Smooth muscle cell (in vitro differentiated cells): ENCODE measurements at regions not wholly inside any gene's neighbourhood (a gene's known extent, or its start where the extent isn't known, plus 50 kb on each side); places are given as distances from the start of the nearest gene placed in this dataset.

Source experiments
- DNase-seq: peaks from one replicate; lab custom pipeline; 2025; ENCODE audit not compliant: unreplicated experiment; lab: John Stamatoyannopoulos, UW
- H2AFZ ChIP-seq: fragments of 200-600 bp; sonication (generic); 2 replicates; pipeline ENCODE4 v1.6.0; 2016; ENCODE audit warnings: antibody characterized with exemption, low read depth, mild to moderate bottlenecking
- H3F3A ChIP-seq: fragments of 200-600 bp; sonication (generic); 2 replicates; pipeline ENCODE4 v1.6.0; 2017; ENCODE audit warnings: antibody characterized with exemption, low read depth
- H3K27ac ChIP-seq: fragments of 200-600 bp; sonication (generic); 2 replicates; pipeline ENCODE4 v1.5.1; 2016; ENCODE audit warnings: low read depth, mild to moderate bottlenecking
- H3K27me3 ChIP-seq: fragments of 200-600 bp; sonication (generic); 2 replicates; pipeline ENCODE4 v1.6.1; 2016; ENCODE audit warnings: low read depth, mild to moderate bottlenecking
- H3K36me3 ChIP-seq: fragments of 200-600 bp; sonication (generic); 2 replicates; pipeline ENCODE4 v1.5.1; 2016; ENCODE audit warnings: low read depth
- H3K4me1 ChIP-seq: fragments of 200-600 bp; sonication (generic); 2 replicates; pipeline ENCODE4 v1.5.1; 2016; ENCODE audit warnings: low read depth
- H3K4me2 ChIP-seq: fragments of 200-600 bp; sonication (generic); 2 replicates; pipeline ENCODE4 v1.6.0; 2016; ENCODE audit warnings: mild to moderate bottlenecking
- H3K4me3 ChIP-seq: fragments of 200-600 bp; sonication (generic); 2 replicates; pipeline ENCODE4 v1.5.1; 2016; ENCODE audit warnings: mild to moderate bottlenecking
- H3K79me2 ChIP-seq: fragments of 200-600 bp; sonication (generic); 2 replicates; pipeline ENCODE4 v1.6.0; 2016; ENCODE audit warnings: low read depth, mild to moderate bottlenecking
- H3K9ac ChIP-seq: fragments of 200-600 bp; sonication (generic); 2 replicates; pipeline ENCODE4 v1.6.0; 2016; ENCODE audit warnings: low read depth
- H3K9me3 ChIP-seq: fragments of 200-600 bp; sonication (generic); replicated peaks from 2 replicates; pipeline ENCODE4 v1.5.1; 2016; ENCODE audit warnings: low read depth
- H4K20me1 ChIP-seq: fragments of 200-600 bp; sonication (generic); 2 replicates; pipeline ENCODE4 v1.6.0; 2016; ENCODE audit warnings: low read depth
- CTCF ChIP-seq: fragments of 200-600 bp; sonication (generic); IDR thresholded peaks from 2 replicates; pipeline ENCODE4 v1.5.1; 2017; ENCODE audit warnings: borderline replicate concordance, mild to moderate bottlenecking, antibody characterized with exemption; ENCODE audit not compliant: insufficient read depth, poor library complexity, severe bottlenecking
- WGBS: methylation state at CpG from one replicate; pipeline ENCODE4 v1.1.7; 2016; ENCODE audit warnings: low lambda C conversion rate; 5-methylcytosine and 5-hydroxymethylcytosine counted together

GRCh38 chr19:34838248-34838647 lies 65.2 kb upstream of the ZNF599 start:
- Histone ChIP-seq H3K79me2 (no peaks in the 10 kb centered on the region), H3K4me2 (peak overlapping the region; percentile 48), H2AFZ (no peak overlapping the region), H3K36me3 (no peaks in the 10 kb centered on the region), H3K27ac (no peak overlapping the region), H3K27me3 (peaks cover 30% of the 10 kb centered on the region), H4K20me1 (no peaks in the 10 kb centered on the region), H3K4me3 (peak overlapping the region; percentile 16), H3K4me1 (no peaks in the 10 kb centered on the region), H3K9me3 (no peaks in the 10 kb centered on the region), H3K9ac (no peak overlapping the region), H3F3A (no peaks in the 10 kb centered on the region)
- WGBS = 70% methylated on average over 6 of the region's 6 CpGs
- no peak for TF ChIP-seq CTCF
- no peak for DNase-seq

- Histone ChIP-seq H3F3A (no peaks in the 10 kb centered on the region), H3K27ac (no peak overlapping the region), H3K27me3 (peaks cover 25% of the 10 kb centered on the region), H3K4me2 (no peak overlapping the region), H3K9ac (no peak overlapping the region), H3K9me3 (no peaks in the 10 kb centered on the region), H3K79me2 (no peaks in the 10 kb centered on the region), H3K36me3 (no peaks in the 10 kb centered on the region), H2AFZ (no peak overlapping the region), H4K20me1 (no peaks in the 10 kb centered on the region), H3K4me3 (no peak overlapping the region), H3K4me1 (no peaks in the 10 kb centered on the region)
- TF ChIP-seq CTCF = no peak
- 67% methylated on average over 1 of the region's 1 CpG for WGBS
- DNase-seq = no peak
Observed at GRCh38 chr19:34837262-34837661, 64.2 kb upstream of the ZNF599 start.

- no peak for DNase-seq
- Histone ChIP-seq H3F3A (no peaks in the 10 kb centered on the region), H3K4me3 (no peak overlapping the region), H3K4me1 (no peaks in the 10 kb centered on the region), H4K20me1 (no peaks in the 10 kb centered on the region), H3K36me3 (no peaks in the 10 kb centered on the region), H3K79me2 (no peaks in the 10 kb centered on the region), H3K9ac (no peak overlapping the region), H3K27ac (no peak overlapping the region), H3K4me2 (no peak overlapping the region), H3K27me3 (peaks cover 22% of the 10 kb centered on the region), H2AFZ (no peak overlapping the region), H3K9me3 (no peaks in the 10 kb centered on the region)
- TF ChIP-seq CTCF = no peak
- 81% methylated on average over 7 of the region's 7 CpGs for WGBS
Observed at GRCh38 chr19:34835631-34836351, 62.8 kb upstream of the ZNF599 start.

GRCh38 chr19:34834472-34835061 lies 61.6 kb upstream of the ZNF599 start:
- Histone ChIP-seq H3K4me2 (no peak overlapping the region), H2AFZ (no peak overlapping the region), H3K27ac (no peak overlapping the region), H3K27me3 (peaks cover 19% of the 10 kb centered on the region), H3K4me1 (no peaks in the 10 kb centered on the region), H4K20me1 (no peaks in the 10 kb centered on the region), H3K9me3 (no peaks in the 10 kb centered on the region), H3F3A (no peaks in the 10 kb centered on the region), H3K79me2 (no peaks in the 10 kb centered on the region), H3K9ac (no peak overlapping the region), H3K4me3 (no peak overlapping the region), H3K36me3 (no peaks in the 10 kb centered on the region)
- TF ChIP-seq CTCF = no peak
- 87% methylated on average over 7 of the region's 7 CpGs for WGBS
- DNase-seq = no peak
